Nephron progenitor cell (in vitro differentiated cells): ENCODE measurements at regions not wholly inside any gene's neighbourhood (a gene's known extent, or its start where the extent isn't known, plus 50 kb on each side); places are given as distances from the start of the nearest gene placed in this dataset.
A peak's percentile ranks its signal among the peaks of the same experiment; 100 is the strongest.

Experiments
- DNase-seq: peaks from one replicate; pipeline ENCODE4 v3.0.0; 2021
- H3K27ac Mint-ChIP-seq: 2 replicates; pipeline ENCODE4 v1.8.0; 2021; ENCODE audit warnings: mild to moderate bottlenecking, moderate library complexity, mixed read lengths
- H3K27me3 Mint-ChIP-seq: 2 replicates; pipeline ENCODE4 v1.8.0; 2021; ENCODE audit warnings: mild to moderate bottlenecking, low read depth, mixed read lengths; ENCODE audit not compliant: poor library complexity
- H3K36me3 Mint-ChIP-seq: 2 replicates; pipeline ENCODE4 v1.8.0; 2021; ENCODE audit warnings: low read depth, mixed read lengths
- H3K4me1 Mint-ChIP-seq: 2 replicates; pipeline ENCODE4 v1.8.0; 2021; ENCODE audit warnings: mixed read lengths
- H3K4me3 Mint-ChIP-seq: 2 replicates; pipeline ENCODE4 v1.8.0; 2021; ENCODE audit warnings: mild to moderate bottlenecking, moderate library complexity, mixed read lengths
- H3K9me3 Mint-ChIP-seq: 2 replicates; pipeline ENCODE4 v1.8.0; 2021; ENCODE audit warnings: mild to moderate bottlenecking, moderate library complexity, mixed read lengths
- CTCF ChIP-seq: fragments of 200-600 bp; sonication (generic); IDR thresholded peaks from 2 replicates; pipeline ENCODE4 v1.5.0; 2021; ENCODE audit warnings: antibody characterized with exemption

GRCh38 chr11:15326520-15326919 lies 211.8 kb downstream of the INSC start:
- TF ChIP-seq CTCF = no peak
- H3K4me1 Mint-ChIP-seq = peaks cover 5% of the 10 kb centered on the region
- no peaks in the 10 kb centered on the region for H3K36me3 Mint-ChIP-seq
- no peak overlapping the region for H3K27ac Mint-ChIP-seq
- H3K27me3 Mint-ChIP-seq = peaks cover 21% of the 10 kb centered on the region
- no peak for DNase-seq
- H3K4me3 Mint-ChIP-seq = no peak overlapping the region
- no peaks in the 10 kb centered on the region for H3K9me3 Mint-ChIP-seq

GRCh38 chr11:15327786-15328231 lies 213.1 kb downstream of the INSC start:
- peaks cover 22% of the 10 kb centered on the region for H3K27me3 Mint-ChIP-seq
- no peaks in the 10 kb centered on the region for H3K9me3 Mint-ChIP-seq
- H3K27ac Mint-ChIP-seq = no peak overlapping the region
- peak; percentile 81 for DNase-seq
- peak; percentile 66 for TF ChIP-seq CTCF
- no peak overlapping the region for H3K4me3 Mint-ChIP-seq
- no peaks in the 10 kb centered on the region for H3K36me3 Mint-ChIP-seq
- peaks cover 5% of the 10 kb centered on the region for H3K4me1 Mint-ChIP-seq

GRCh38 chr11:15333407-15333806 lies 218.7 kb downstream of the INSC start:
- no peak overlapping the region for H3K27ac Mint-ChIP-seq

GRCh38 chr11:15334766-15335165 lies 220.0 kb downstream of the INSC start:
- Mint-ChIP-seq H3K27me3 (peaks cover 12% of the 10 kb centered on the region), H3K27ac (no peak overlapping the region), H3K9me3 (peaks cover 16% of the 10 kb centered on the region), H3K4me3 (no peak overlapping the region), H3K4me1 (no peaks in the 10 kb centered on the region), H3K36me3 (peaks cover 5% of the 10 kb centered on the region)
- TF ChIP-seq CTCF = no peak
- DNase-seq = no peak

More at GRCh38 chr11:15333407-15333806, 218.7 kb downstream of the INSC start:
- Mint-ChIP-seq H3K9me3 (peaks cover 5% of the 10 kb centered on the region), H3K36me3 (no peaks in the 10 kb centered on the region), H3K27me3 (peaks cover 12% of the 10 kb centered on the region), H3K4me3 (no peak overlapping the region), H3K4me1 (no peaks in the 10 kb centered on the region)
- no peak for TF ChIP-seq CTCF
- DNase-seq = no peak

- H3K36me3 Mint-ChIP-seq = peaks cover 13% of the 10 kb centered on the region
These were observed 221.3 kb downstream of the INSC start for GRCh38 chr11:15336021-15336420.

More at GRCh38 chr11:15336021-15336420, 221.3 kb downstream of the INSC start:
- DNase-seq = no peak
- TF ChIP-seq CTCF = no peak
- Mint-ChIP-seq H3K27me3 (peaks cover 8% of the 10 kb centered on the region), H3K4me1 (no peaks in the 10 kb centered on the region), H3K27ac (no peak overlapping the region), H3K9me3 (peaks cover 28% of the 10 kb centered on the region), H3K4me3 (no peak overlapping the region)
